ENCODE measurements at regions not wholly inside any gene's neighbourhood (a gene's known extent, or its start where the extent isn't known, plus 50 kb on each side); places are given as distances from the start of the nearest gene placed in this dataset.

- H3K4me1 ChIP-seq (replicated peaks in 1 of 2) = no peaks in the 10 kb centered on the region
- H3K36me3 ChIP-seq (replicated peaks in 1 of 2) = no peaks in the 10 kb centered on the region
- no peak overlapping the region for H3K4me3 ChIP-seq
- H3K9me3 ChIP-seq (replicated peaks in 1 of 3) = no peaks in the 10 kb centered on the region
- no peaks in the 10 kb centered on the region for H3K27me3 ChIP-seq
- no peak for TF ChIP-seq POLR2A (IDR thresholded peaks at IDR 0.05)
- TF ChIP-seq, protein P1, sequence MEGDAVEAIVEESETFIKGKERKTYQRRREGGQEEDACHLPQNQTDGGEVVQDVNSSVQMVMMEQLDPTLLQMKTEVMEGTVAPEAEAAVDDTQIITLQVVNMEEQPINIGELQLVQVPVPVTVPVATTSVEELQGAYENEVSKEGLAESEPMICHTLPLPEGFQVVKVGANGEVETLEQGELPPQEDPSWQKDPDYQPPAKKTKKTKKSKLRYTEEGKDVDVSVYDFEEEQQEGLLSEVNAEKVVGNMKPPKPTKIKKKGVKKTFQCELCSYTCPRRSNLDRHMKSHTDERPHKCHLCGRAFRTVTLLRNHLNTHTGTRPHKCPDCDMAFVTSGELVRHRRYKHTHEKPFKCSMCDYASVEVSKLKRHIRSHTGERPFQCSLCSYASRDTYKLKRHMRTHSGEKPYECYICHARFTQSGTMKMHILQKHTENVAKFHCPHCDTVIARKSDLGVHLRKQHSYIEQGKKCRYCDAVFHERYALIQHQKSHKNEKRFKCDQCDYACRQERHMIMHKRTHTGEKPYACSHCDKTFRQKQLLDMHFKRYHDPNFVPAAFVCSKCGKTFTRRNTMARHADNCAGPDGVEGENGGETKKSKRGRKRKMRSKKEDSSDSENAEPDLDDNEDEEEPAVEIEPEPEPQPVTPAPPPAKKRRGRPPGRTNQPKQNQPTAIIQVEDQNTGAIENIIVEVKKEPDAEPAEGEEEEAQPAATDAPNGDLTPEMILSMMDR (IDR thresholded peaks at IDR 0.05) = no peak
- H3K27ac ChIP-seq = no peak overlapping the region
- 90 to 97% (median 94%) methylated on average over 1 of the region's 1 CpG for WGBS, 4 donors
- no peak for DNase-seq
- intact Hi-C loops (cut with DNase I) = no loop called here
Measured at GRCh38 chr6:82840571-82840970, 225.1 kb downstream of the UBE3D start.

- intact Hi-C loops (cut with DNase I) = no loop called here
- TF ChIP-seq POLR2A (IDR thresholded peaks at IDR 0.05) = no peak
- TF ChIP-seq, protein P1 (IDR thresholded peaks at IDR 0.05) = no peak
- Histone ChIP-seq H3K4me1 (replicated peaks in 1 of 2) (no peaks in the 10 kb centered on the region), H3K27ac (no peak overlapping the region), H3K36me3 (replicated peaks in 1 of 2) (no peaks in the 10 kb centered on the region), H3K4me3 (no peak overlapping the region), H3K27me3 (no peaks in the 10 kb centered on the region), H3K9me3 (replicated peaks in 1 of 3) (no peaks in the 10 kb centered on the region)
- WGBS, 4 donors = 88 to 95% (median 91%) methylated on average over 2 of the region's 2 CpGs
- DNase-seq = no peak
Measured at GRCh38 chr6:82841309-82841708, 224.3 kb downstream of the UBE3D start.
